SK-N-SH (cell line): ENCODE measurements at regions not wholly inside any gene's neighbourhood (a gene's known extent, or its start where the extent isn't known, plus 50 kb on each side); places are given as distances from the start of the nearest gene placed in this dataset.

ENCODE experiments used
- CTCF ChIA-PET: fragments of 300-600, 350-600 bp; formaldehyde crosslinking; extraction: SDS; loops from one replicate; lab custom pipeline; 2021; lab: Yijun Ruan, JAX
- POLR2A ChIA-PET: fragments of 350-600 bp; sonication (Branson Sonifier 250); formaldehyde crosslinking; extraction: SDS; loops from one replicate; lab custom pipeline; 2020; ENCODE audit warnings: antibody characterized with exemption, inconsistent platforms; lab: Yijun Ruan, JAX
- DNase-seq: peaks from one replicate; pipeline ENCODE4 v3.0.0; 2012
- H2AFZ ChIP-seq: fragments of 200-600 bp; sonication (generic); 2 replicates; pipeline ENCODE4 v1.8.1; 2016; ENCODE audit warnings: antibody characterized with exemption, mild to moderate bottlenecking, low read depth
- H3F3A ChIP-seq: fragments of 200-600 bp; sonication (generic); replicated peaks from 2 replicates; pipeline ENCODE3; 2016; ENCODE audit warnings: antibody characterized with exemption, mild to moderate bottlenecking; ENCODE audit not compliant: insufficient read depth
- H3K27ac ChIP-seq, 2 experiments: fragments of 200-500 bp in 1 of 2; fragments of 200-600 bp in 1 of 2; sonication (Bioruptor generic) in 1 of 2; sonication (generic), shearing (Covaris generic) in 1 of 2; 2 replicates each; pipeline versions ENCODE4 v1.5.1 to v1.6.1; 2014 to 2016; ENCODE audit warnings: low read depth in 2 of 2, inconsistent platforms in 1 of 2, low read length in 1 of 2, mild to moderate bottlenecking in 1 of 2, mixed read lengths in 1 of 2
- H3K27me3 ChIP-seq: fragments of 200-600 bp; sonication (generic), shearing (Covaris generic); 2 replicates; pipeline ENCODE4 v1.6.1; 2016; ENCODE audit warnings: mixed run types; ENCODE audit not compliant: insufficient read depth
- H3K36me3 ChIP-seq, 2 experiments: fragments of 200-500 bp in 1 of 2; fragments of 200-600 bp in 1 of 2; sonication (Bioruptor generic) in 1 of 2; sonication (generic) in 1 of 2; replicated peaks in 1 of 2; 2 replicates each; pipeline versions ENCODE3 to v1.5.1; 2014 to 2016; ENCODE audit warnings: low read length in 1 of 2, mild to moderate bottlenecking in 1 of 2; ENCODE audit not compliant: insufficient read depth in 2 of 2, control insufficient read depth in 1 of 2
- H3K4me1 ChIP-seq, 2 experiments: fragments of 200-500 bp in 1 of 2; fragments of 200-600 bp in 1 of 2; sonication (Bioruptor generic) in 1 of 2; sonication (generic), shearing (Covaris generic) in 1 of 2; 2 replicates each; pipeline versions ENCODE4 v1.5.1 to v1.6.1; 2014 to 2016; ENCODE audit warnings: low read depth in 1 of 2, low read length in 1 of 2, mixed run types in 1 of 2; ENCODE audit not compliant: insufficient read depth in 2 of 2, control insufficient read depth in 1 of 2
- H3K4me2 ChIP-seq: fragments of 200-600 bp; sonication (generic), shearing (Covaris generic); 2 replicates; pipeline ENCODE4 v1.6.1; 2017; ENCODE audit warnings: mixed run types
- H3K4me3 ChIP-seq, 2 experiments: fragments of 200-500 bp in 1 of 2; fragments of 200-600 bp in 1 of 2; sonication (Bioruptor generic) in 1 of 2; sonication (generic), shearing (Covaris generic) in 1 of 2; 2 replicates each; pipeline versions ENCODE4 v1.5.1 to v1.8.1; 2014 to 2016; ENCODE audit warnings: low read depth in 2 of 2, inconsistent platforms in 1 of 2, low read length in 1 of 2, mild to moderate bottlenecking in 1 of 2, mixed read lengths in 1 of 2, moderate library complexity in 1 of 2
- H3K79me2 ChIP-seq: fragments of 200-600 bp; sonication (generic); 2 replicates; pipeline ENCODE4 v1.8.1; 2017; ENCODE audit warnings: mild to moderate bottlenecking; ENCODE audit not compliant: insufficient read depth
- H3K9ac ChIP-seq: fragments of 200-600 bp; sonication (generic); 2 replicates; pipeline ENCODE4 v1.6.1; 2017; ENCODE audit warnings: mixed run types
- H3K9me2 ChIP-seq: fragments of 200-600 bp; sonication (generic); 2 replicates; pipeline ENCODE4 v1.6.1; 2017; ENCODE audit warnings: mixed run types
- H3K9me3 ChIP-seq: fragments of 200-600 bp; sonication (generic); 2 replicates; pipeline ENCODE4 v1.6.1; 2017; ENCODE audit warnings: mixed run types, mild to moderate bottlenecking, moderate library complexity
- H4K20me1 ChIP-seq: fragments of 200-600 bp; sonication (generic); 2 replicates; pipeline ENCODE4 v1.6.1; 2017; ENCODE audit warnings: mild to moderate bottlenecking, mixed run types; ENCODE audit not compliant: insufficient read depth
- FOSL2 ChIP-seq: IDR thresholded peaks from 2 replicates; pipeline ENCODE4 v1.4.0; 2012; ENCODE audit warnings: low read depth, mild to moderate bottlenecking, moderate library complexity, borderline replicate concordance
- POLR2AphosphoS5 ChIP-seq: IDR thresholded peaks from 2 replicates; pipeline ENCODE4 v1.6.1; 2012; ENCODE audit warnings: low read depth, low read length
- RAD21 ChIP-seq: IDR thresholded peaks from 2 replicates; pipeline ENCODE4 v1.6.1; 2012; ENCODE audit warnings: mild to moderate bottlenecking, low read length
- SMC3 ChIP-seq: IDR thresholded peaks from 2 replicates; pipeline ENCODE4 v1.6.1; 2012; ENCODE audit warnings: low read depth, low read length, improper control_type of control experiment
- TAF1 ChIP-seq: IDR thresholded peaks from 2 replicates; pipeline ENCODE4 v1.6.1; 2012; ENCODE audit warnings: low read depth, mild to moderate bottlenecking, low read length, moderate library complexity, borderline replicate concordance
- YY1 ChIP-seq: IDR thresholded peaks from 2 replicates; pipeline ENCODE4 v1.4.0; 2012; ENCODE audit warnings: low read depth, mild to moderate bottlenecking
- WGBS: methylation state at CpG from one replicate; pipeline ENCODE4 v1.1.6; 2017; ENCODE audit warnings: low lambda C conversion rate; 5-methylcytosine and 5-hydroxymethylcytosine counted together
- TF ChIP-seq, protein P1 (sequence below): fragments of 200-600 bp; sonication (generic); IDR thresholded peaks from 2 replicates; pipeline ENCODE4 v1.6.1; 2017; ENCODE audit warnings: antibody characterized with exemption, mild to moderate bottlenecking, moderate library complexity
- TF ChIP-seq, protein P2 (sequence below): IDR thresholded peaks from 2 replicates; pipeline ENCODE4 v1.4.0; 2012; ENCODE audit warnings: low read depth, borderline replicate concordance
- TF ChIP-seq, protein P3 (sequence below): fragments of 150-350 bp; IDR thresholded peaks from 2 replicates; pipeline ENCODE4 v1.6.1; 2016; ENCODE audit warnings: mild to moderate bottlenecking, low read depth, low read length

DNA sequence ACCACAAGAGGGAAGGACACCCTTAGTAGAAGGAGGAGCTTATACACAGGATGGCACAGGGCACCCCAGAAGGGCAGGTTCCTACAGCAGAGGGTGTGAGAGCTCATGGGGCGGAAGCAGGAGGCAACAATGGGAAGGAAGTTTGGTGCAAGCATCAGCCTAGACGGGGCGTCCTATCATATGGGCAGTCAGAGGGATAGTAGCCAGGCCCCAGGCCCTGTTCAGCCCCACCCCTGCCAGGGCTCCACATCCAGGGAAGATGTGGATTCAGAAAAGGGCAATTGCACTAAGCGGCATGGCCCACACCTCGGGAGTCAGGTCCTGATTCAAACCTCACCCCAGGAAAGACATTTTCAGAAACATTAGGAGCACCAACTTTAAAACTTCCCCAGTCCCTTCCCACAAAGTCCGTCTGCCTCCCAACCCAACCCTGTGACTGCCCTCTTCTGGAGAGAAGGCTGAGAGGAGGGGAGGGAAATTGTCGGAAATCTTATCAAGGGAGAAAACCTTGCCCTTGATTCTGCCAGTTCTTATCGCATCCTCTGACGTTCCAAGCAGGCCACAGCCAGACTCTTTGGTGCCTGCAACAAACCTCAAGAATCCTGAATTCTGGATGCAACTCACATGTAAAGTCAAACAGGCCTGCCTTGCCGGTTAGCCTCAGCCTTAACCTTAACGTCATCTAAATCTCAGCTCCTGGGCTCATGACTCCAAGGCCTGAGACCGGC, 198.8 kb upstream of the CDH5 start:
- no peak for DNase-seq
- H3K4me2 ChIP-seq: no peak overlapping the region
- H3K4me3 ChIP-seq: no peak overlapping the region
- 69% methylated on average over 12 of the region's 12 CpGs for WGBS
- ChIA-PET CTCF (no interaction called here), POLR2A (no interaction called here)
- H3K79me2 ChIP-seq: no peaks in the 10 kb centered on the region
- H3K36me3 ChIP-seq: no peaks in the 10 kb centered on the region
- no peaks in the 10 kb centered on the region for H3F3A ChIP-seq
- no peaks in the 10 kb centered on the region; a peak in 1 of 4 replicates for H3K4me1 ChIP-seq
- no peaks in the 10 kb centered on the region for H4K20me1 ChIP-seq
- H3K9me2 ChIP-seq: no peaks in the 10 kb centered on the region
- no peak overlapping the region for H2AFZ ChIP-seq
- TF ChIP-seq, protein P1, sequence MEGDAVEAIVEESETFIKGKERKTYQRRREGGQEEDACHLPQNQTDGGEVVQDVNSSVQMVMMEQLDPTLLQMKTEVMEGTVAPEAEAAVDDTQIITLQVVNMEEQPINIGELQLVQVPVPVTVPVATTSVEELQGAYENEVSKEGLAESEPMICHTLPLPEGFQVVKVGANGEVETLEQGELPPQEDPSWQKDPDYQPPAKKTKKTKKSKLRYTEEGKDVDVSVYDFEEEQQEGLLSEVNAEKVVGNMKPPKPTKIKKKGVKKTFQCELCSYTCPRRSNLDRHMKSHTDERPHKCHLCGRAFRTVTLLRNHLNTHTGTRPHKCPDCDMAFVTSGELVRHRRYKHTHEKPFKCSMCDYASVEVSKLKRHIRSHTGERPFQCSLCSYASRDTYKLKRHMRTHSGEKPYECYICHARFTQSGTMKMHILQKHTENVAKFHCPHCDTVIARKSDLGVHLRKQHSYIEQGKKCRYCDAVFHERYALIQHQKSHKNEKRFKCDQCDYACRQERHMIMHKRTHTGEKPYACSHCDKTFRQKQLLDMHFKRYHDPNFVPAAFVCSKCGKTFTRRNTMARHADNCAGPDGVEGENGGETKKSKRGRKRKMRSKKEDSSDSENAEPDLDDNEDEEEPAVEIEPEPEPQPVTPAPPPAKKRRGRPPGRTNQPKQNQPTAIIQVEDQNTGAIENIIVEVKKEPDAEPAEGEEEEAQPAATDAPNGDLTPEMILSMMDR: peak; percentile 21; the same call in 1 of the 2 replicates
- TF ChIP-seq RAD21: peak; percentile 42
- TF ChIP-seq YY1: no peak
- TF ChIP-seq SMC3: peak; percentile 12; the same call in 1 of the 2 replicates
- TF ChIP-seq, protein P2, sequence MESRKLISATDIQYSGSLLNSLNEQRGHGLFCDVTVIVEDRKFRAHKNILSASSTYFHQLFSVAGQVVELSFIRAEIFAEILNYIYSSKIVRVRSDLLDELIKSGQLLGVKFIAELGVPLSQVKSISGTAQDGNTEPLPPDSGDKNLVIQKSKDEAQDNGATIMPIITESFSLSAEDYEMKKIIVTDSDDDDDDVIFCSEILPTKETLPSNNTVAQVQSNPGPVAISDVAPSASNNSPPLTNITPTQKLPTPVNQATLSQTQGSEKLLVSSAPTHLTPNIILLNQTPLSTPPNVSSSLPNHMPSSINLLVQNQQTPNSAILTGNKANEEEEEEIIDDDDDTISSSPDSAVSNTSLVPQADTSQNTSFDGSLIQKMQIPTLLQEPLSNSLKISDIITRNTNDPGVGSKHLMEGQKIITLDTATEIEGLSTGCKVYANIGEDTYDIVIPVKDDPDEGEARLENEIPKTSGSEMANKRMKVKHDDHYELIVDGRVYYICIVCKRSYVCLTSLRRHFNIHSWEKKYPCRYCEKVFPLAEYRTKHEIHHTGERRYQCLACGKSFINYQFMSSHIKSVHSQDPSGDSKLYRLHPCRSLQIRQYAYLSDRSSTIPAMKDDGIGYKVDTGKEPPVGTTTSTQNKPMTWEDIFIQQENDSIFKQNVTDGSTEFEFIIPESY: no peak
- no peaks in the 10 kb centered on the region for H3K9me3 ChIP-seq
- no peaks in the 10 kb centered on the region for H3K27me3 ChIP-seq
- H3K9ac ChIP-seq: no peak overlapping the region
- no peak overlapping the region for H3K27ac ChIP-seq

DNA sequence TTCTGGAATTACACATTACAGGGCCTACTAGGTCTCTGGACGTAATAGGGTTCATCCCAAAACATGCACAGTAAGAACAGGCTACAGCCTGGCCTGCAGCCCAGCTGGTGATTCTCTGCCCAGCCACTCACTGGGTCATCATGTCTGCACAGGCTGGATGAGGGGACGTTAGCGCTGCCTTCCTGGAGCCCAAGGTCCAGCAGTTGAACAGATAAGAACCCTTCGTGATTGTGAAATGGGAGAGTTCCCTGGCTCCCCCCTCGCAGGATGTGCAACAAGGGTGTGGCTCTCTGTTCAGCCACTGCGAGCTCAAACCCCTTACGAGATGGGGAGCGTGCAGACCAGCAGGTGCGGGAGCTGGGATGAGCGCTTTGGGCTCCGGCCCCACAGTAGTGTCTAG, 200.0 kb upstream of the CDH5 start:
- Histone ChIP-seq H3F3A (no peaks in the 10 kb centered on the region), H2AFZ (no peak overlapping the region), H3K9ac (no peak overlapping the region), H4K20me1 (no peaks in the 10 kb centered on the region), H3K4me1 (peaks cover 0 to 3% of the 10 kb centered on the region in 2 experiments; a peak in 1 of 4 replicates), H3K4me2 (no peak overlapping the region), H3K27me3 (no peaks in the 10 kb centered on the region), H3K4me3 (no peak overlapping the region), H3K27ac (no peak overlapping the region), H3K36me3 (no peaks in the 10 kb centered on the region), H3K79me2 (no peaks in the 10 kb centered on the region), H3K9me2 (no peaks in the 10 kb centered on the region), H3K9me3 (no peaks in the 10 kb centered on the region)
- CTCF ChIA-PET: no interaction called here
- DNase-seq: no peak
- POLR2A ChIA-PET: no interaction called here
- WGBS: 74% methylated on average over 7 of the region's 11 CpGs
- TF ChIP-seq FOSL2 (no peak), TAF1 (no peak), POLR2AphosphoS5 (no peak)
- TF ChIP-seq, protein P3, sequence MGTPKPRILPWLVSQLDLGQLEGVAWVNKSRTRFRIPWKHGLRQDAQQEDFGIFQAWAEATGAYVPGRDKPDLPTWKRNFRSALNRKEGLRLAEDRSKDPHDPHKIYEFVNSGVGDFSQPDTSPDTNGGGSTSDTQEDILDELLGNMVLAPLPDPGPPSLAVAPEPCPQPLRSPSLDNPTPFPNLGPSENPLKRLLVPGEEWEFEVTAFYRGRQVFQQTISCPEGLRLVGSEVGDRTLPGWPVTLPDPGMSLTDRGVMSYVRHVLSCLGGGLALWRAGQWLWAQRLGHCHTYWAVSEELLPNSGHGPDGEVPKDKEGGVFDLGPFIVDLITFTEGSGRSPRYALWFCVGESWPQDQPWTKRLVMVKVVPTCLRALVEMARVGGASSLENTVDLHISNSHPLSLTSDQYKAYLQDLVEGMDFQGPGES: no peak
